ENCODE measurements at regions not wholly inside any gene's neighbourhood (a gene's known extent, or its start where the extent isn't known, plus 50 kb on each side); places are given as distances from the start of the nearest gene placed in this dataset.
"Not testable (repeated sequence)": the region's sequence is repeated elsewhere in the genome, so short reads cannot be mapped to it uniquely, and the experiment has no call there.

DNA sequence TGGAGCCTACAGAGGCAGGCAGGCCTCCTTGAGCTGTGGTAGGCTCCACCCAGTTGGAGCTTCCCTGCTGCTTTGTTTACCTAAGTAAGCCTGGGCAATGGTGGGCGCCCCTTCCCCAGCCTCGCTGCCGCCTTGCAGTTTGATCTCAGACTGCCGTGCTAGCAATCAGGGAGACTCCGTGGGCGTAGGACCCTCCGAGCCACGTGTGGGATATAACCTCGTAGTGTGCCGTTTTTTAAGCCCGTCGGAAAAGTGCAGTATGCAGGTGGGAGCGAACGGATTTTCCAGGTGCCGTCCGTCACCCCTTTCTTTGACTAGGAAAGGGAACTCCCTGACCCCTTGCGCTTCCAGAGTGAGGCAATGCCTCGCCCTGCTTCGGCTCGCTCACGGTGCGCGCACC lies 176.9 kb downstream of the TTC6 start:
- H3K27me3 ChIP-seq (ENCODE audit: control insufficient read depth, insufficient read depth, low read length); H3K4me1 ChIP-seq (ENCODE audit: control insufficient read depth, insufficient read depth, low read length); H3K4me2 ChIP-seq (ENCODE audit: low read length); H3K4me3 ChIP-seq (ENCODE audit: low read length); H3K9me3 ChIP-seq (replicated peaks; ENCODE audit: low read length); H3K9ac ChIP-seq (ENCODE audit: low read depth, low read length); H3K36me3 ChIP-seq (ENCODE audit: insufficient read depth, low read length): not testable (repeated sequence)

DNA sequence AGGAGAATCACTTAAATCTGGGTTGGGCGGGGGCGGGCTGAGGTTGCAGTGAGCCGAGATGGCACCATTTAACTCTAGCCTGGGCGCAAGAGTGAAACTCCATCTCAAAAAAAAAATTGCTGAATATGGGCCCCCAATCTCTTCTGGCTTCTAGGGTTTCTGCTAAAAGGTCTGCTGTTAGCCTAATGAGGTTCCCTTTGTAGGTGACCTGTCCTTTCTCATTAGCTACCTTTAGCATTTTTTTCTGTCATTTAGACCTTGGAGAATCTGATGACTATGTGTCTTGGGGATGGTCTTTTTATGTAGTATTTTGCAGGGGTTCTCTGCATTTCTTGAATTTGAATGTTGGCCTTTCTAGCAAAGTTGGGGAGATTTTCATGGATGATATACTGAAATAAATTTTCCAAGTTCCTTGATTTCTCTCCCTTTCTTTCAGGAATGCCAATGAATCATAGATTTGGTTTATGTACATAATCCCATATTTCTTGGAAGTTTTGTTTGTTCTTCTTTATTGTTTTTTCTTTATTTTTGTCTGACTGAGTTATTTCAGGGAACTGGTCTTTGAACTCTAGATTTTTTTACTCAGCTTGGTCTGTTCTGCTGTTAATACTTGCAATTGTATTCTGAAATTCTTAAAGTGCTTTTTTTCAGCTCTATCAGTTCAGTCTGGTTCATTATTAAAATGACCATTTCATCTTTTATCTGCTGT lies 181.5 kb downstream of the TTC6 start:
- Histone ChIP-seq H3K4me2 (ENCODE audit: low read length) (no peak overlapping the region), H3K9ac (ENCODE audit: low read depth, low read length) (no peak overlapping the region), H3K4me3 (ENCODE audit: low read length) (no peak overlapping the region), H3K27me3 (ENCODE audit: control insufficient read depth, insufficient read depth, low read length) (no peaks in the 10 kb centered on the region), H3K9me3 (replicated peaks; ENCODE audit: low read length) (no peaks in the 10 kb centered on the region), H3K36me3 (ENCODE audit: insufficient read depth, low read length) (no peaks in the 10 kb centered on the region), H3K4me1 (ENCODE audit: control insufficient read depth, insufficient read depth, low read length) (no peaks in the 10 kb centered on the region)

GRCh38 chr14:37778135-37778943 lies 182.9 kb downstream of the TTC6 start:
- no peak overlapping the region for H3K9ac ChIP-seq (ENCODE audit: low read depth, low read length)
- no peaks in the 10 kb centered on the region for H3K36me3 ChIP-seq (ENCODE audit: insufficient read depth, low read length)
- H3K9me3 ChIP-seq (replicated peaks; ENCODE audit: low read length), result no peaks in the 10 kb centered on the region
- no peaks in the 10 kb centered on the region for H3K4me1 ChIP-seq (ENCODE audit: control insufficient read depth, insufficient read depth, low read length)
- H3K27me3 ChIP-seq (ENCODE audit: control insufficient read depth, insufficient read depth, low read length), result no peaks in the 10 kb centered on the region
- H3K4me3 ChIP-seq (ENCODE audit: low read length), result no peak overlapping the region
- no peak overlapping the region for H3K4me2 ChIP-seq (ENCODE audit: low read length)

DNA sequence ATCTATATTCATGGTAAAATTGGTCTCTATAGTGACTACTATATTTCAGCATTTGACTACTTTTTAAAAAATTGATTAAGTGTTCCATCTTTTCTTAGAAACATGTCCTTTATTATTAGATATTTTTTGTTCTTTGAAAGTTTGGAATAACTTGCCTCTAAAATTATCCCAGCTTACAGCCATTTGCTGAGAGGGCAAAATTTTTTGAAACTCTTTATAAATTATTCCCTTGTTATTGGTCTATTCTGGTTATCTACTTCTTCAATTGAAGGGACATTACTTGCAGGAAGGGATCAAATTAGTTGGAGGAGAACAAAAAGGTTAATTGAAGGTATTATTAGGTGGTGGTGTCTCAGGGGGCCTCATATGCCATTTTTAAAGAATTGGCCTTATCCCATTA lies 184.1 kb downstream of the TTC6 start:
- H3K27me3 ChIP-seq (ENCODE audit: control insufficient read depth, insufficient read depth, low read length), result no peaks in the 10 kb centered on the region
- no peak overlapping the region for H3K9ac ChIP-seq (ENCODE audit: low read depth, low read length)
- no peaks in the 10 kb centered on the region for H3K9me3 ChIP-seq (replicated peaks; ENCODE audit: low read length)
- H3K4me3 ChIP-seq (ENCODE audit: low read length), result no peak overlapping the region
- H3K36me3 ChIP-seq (ENCODE audit: insufficient read depth, low read length), result no peaks in the 10 kb centered on the region
- no peaks in the 10 kb centered on the region for H3K4me1 ChIP-seq (ENCODE audit: control insufficient read depth, insufficient read depth, low read length)
- H3K4me2 ChIP-seq (ENCODE audit: low read length), result no peak overlapping the region

DNA sequence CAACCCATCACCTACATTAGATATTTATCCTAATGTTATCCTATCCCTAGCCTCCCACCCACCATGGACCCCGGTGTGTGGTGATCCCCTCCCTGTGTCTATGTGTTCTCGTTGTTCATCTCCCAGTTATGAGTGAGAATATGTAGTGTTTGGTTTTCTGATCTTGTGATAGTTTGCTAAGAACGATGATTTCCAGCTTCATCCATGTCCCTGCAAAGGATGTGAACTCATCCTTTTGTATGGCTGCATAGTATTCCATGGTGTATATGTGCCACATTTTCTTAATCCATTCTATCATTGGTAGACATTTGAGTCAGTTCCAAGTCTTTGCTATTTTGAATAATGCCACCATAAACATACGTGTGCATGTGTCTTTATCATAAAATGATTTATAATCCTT lies 185.3 kb downstream of the TTC6 start:
- not testable (repeated sequence) for H3K9me3 ChIP-seq (replicated peaks; ENCODE audit: low read length); H3K27me3 ChIP-seq (ENCODE audit: control insufficient read depth, insufficient read depth, low read length)

GRCh38 chr14:37784203-37784826 lies 188.9 kb downstream of the TTC6 start:
- not testable (repeated sequence) for H3K9me3 ChIP-seq (replicated peaks; ENCODE audit: low read length); H3K4me1 ChIP-seq (ENCODE audit: control insufficient read depth, insufficient read depth, low read length); H3K27me3 ChIP-seq (ENCODE audit: control insufficient read depth, insufficient read depth, low read length); H3K4me2 ChIP-seq (ENCODE audit: low read length); H3K4me3 ChIP-seq (ENCODE audit: low read length); H3K36me3 ChIP-seq (ENCODE audit: insufficient read depth, low read length); H3K9ac ChIP-seq (ENCODE audit: low read depth, low read length)

More for the DNA sequence above, 185.3 kb downstream of the TTC6 start:
- not testable (repeated sequence) for H3K4me1 ChIP-seq (ENCODE audit: control insufficient read depth, insufficient read depth, low read length); H3K36me3 ChIP-seq (ENCODE audit: insufficient read depth, low read length); H3K4me2 ChIP-seq (ENCODE audit: low read length); H3K4me3 ChIP-seq (ENCODE audit: low read length); H3K9ac ChIP-seq (ENCODE audit: low read depth, low read length)

- not testable (repeated sequence) for H3K4me3 ChIP-seq (ENCODE audit: low read length); H3K36me3 ChIP-seq (ENCODE audit: insufficient read depth, low read length); H3K4me2 ChIP-seq (ENCODE audit: low read length); H3K27me3 ChIP-seq (ENCODE audit: control insufficient read depth, insufficient read depth, low read length); H3K9ac ChIP-seq (ENCODE audit: low read depth, low read length); H3K4me1 ChIP-seq (ENCODE audit: control insufficient read depth, insufficient read depth, low read length); H3K9me3 ChIP-seq (replicated peaks; ENCODE audit: low read length)
Observed at GRCh38 chr14:37784827-37785223, 189.4 kb downstream of the TTC6 start.

- H3K27me3 ChIP-seq (ENCODE audit: control insufficient read depth, insufficient read depth, low read length); H3K4me1 ChIP-seq (ENCODE audit: control insufficient read depth, insufficient read depth, low read length); H3K4me2 ChIP-seq (ENCODE audit: low read length); H3K9ac ChIP-seq (ENCODE audit: low read depth, low read length); H3K9me3 ChIP-seq (replicated peaks; ENCODE audit: low read length); H3K4me3 ChIP-seq (ENCODE audit: low read length); H3K36me3 ChIP-seq (ENCODE audit: insufficient read depth, low read length): not testable (repeated sequence)
Observed at GRCh38 chr14:37785298-37785697, 189.9 kb downstream of the TTC6 start.

DNA sequence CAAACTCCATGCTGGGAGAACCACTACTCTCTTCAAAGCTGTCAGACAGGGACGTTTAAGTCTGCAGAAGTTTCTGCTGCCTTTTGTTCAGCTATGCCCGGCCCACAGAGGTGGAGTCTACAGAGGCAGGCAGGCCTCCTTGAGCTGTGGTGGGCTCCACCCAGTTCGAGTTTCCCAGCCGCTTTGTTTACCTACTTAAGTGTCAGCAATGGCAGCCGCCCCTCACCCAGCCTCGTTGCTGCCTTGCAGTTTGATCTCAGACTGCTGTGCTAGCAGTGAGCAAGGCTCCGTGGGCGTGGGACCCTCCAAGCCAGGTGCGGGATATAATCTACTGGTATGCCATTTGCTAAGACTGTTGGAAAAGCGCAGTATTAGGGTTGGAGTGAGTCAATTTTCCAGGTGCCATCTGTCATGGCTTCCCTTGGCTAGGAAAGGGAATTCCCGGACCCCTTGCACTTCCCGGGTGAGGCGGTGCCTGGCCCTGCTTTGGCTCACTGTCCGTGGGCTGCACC lies 190.7 kb downstream of the TTC6 start:
- not testable (repeated sequence) for H3K9me3 ChIP-seq (replicated peaks; ENCODE audit: low read length); H3K27me3 ChIP-seq (ENCODE audit: control insufficient read depth, insufficient read depth, low read length); H3K4me3 ChIP-seq (ENCODE audit: low read length); H3K4me2 ChIP-seq (ENCODE audit: low read length); H3K9ac ChIP-seq (ENCODE audit: low read depth, low read length); H3K36me3 ChIP-seq (ENCODE audit: insufficient read depth, low read length); H3K4me1 ChIP-seq (ENCODE audit: control insufficient read depth, insufficient read depth, low read length)

DNA sequence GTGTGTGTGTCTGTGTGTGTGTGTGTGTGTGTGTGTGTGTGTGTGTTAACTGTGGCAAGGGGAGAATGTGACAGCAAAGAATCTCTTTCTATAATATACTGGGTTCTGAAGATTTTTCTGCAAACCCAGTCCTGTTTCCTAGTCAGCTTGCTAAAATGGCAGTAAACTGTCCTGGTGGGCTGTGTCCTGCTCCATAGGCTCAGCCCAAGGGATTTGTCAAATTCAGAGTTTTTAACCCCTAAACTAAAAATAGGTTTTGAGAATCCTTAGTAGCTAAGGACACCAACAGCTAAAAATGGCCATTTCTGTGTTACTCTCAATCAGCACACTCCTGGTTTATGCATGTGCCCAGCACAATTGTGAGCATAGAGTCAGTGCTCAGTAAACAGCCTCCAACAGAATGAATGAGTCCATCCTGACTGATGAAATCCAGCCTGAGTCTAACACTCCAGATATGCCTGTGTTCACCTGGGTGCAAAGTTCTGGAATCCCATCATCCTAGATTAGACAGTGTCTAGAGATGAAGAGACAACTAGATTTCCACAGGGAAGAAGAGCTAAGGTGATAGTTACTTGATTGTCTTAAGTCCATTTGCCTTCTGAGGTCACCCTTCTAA lies 192.6 kb downstream of the TTC6 start:
- no peak overlapping the region for H3K4me2 ChIP-seq (ENCODE audit: low read length)
- H3K27me3 ChIP-seq (ENCODE audit: control insufficient read depth, insufficient read depth, low read length), result peaks cover 3% of the 10 kb centered on the region
- H3K4me1 ChIP-seq (ENCODE audit: control insufficient read depth, insufficient read depth, low read length), result no peaks in the 10 kb centered on the region

DNA sequence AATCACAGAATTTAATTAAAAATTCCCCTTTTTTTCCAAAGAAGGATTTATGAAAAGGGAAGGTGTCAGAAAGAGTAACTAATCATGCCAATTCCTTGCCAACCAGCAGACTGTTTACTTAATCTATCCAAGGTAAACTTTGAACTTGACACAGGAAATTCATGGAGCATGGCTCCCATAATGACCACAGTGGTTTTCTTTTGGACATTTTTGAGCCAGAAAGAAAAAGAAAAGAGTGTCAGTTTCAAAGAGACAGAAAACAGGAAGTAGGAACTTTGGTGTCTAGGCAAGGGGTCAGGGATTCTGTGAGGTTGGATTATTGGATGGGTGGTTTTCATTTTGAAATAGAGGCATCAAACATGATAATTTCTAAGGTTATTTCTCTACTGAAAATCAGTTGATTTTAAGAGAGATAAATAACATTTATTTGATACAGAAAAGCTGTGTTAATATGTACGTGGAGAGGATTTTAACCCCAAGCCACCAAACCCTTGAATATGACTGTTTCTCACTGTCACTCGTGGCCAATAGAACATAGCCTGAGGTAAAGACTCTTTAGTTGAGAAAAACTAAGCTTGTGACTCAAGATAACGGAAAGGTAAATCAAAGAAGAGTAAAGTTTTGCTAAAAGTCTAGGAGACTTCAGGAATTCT lies 196.1 kb downstream of the TTC6 start:
- no peak overlapping the region for H3K4me2 ChIP-seq (ENCODE audit: low read length)
- H3K4me3 ChIP-seq (ENCODE audit: low read length), result no peak overlapping the region
- H3K36me3 ChIP-seq (ENCODE audit: insufficient read depth, low read length), result no peaks in the 10 kb centered on the region
- no peaks in the 10 kb centered on the region for H3K4me1 ChIP-seq (ENCODE audit: control insufficient read depth, insufficient read depth, low read length)
- H3K9ac ChIP-seq (ENCODE audit: low read depth, low read length), result no peak overlapping the region
- peaks cover 3% of the 10 kb centered on the region for H3K27me3 ChIP-seq (ENCODE audit: control insufficient read depth, insufficient read depth, low read length)
- H3K9me3 ChIP-seq (replicated peaks; ENCODE audit: low read length), result no peaks in the 10 kb centered on the region

More for the DNA sequence above, 192.6 kb downstream of the TTC6 start:
- Histone ChIP-seq H3K9me3 (replicated peaks; ENCODE audit: low read length) (no peaks in the 10 kb centered on the region), H3K36me3 (ENCODE audit: insufficient read depth, low read length) (no peaks in the 10 kb centered on the region), H3K9ac (ENCODE audit: low read depth, low read length) (no peak overlapping the region), H3K4me3 (ENCODE audit: low read length) (no peak overlapping the region)

Measured in skeletal muscle satellite cell (primary cell).